HFF-Myc (cell line): ENCODE measurements at regions not wholly inside any gene's neighbourhood (a gene's known extent, or its start where the extent isn't known, plus 50 kb on each side); places are given as distances from the start of the nearest gene placed in this dataset.

Experiments
- DNase-seq: peaks from one replicate; pipeline ENCODE4 v3.0.0-alpha.2; 2011; ENCODE audit warnings: low read depth; ENCODE audit errors: extremely low read depth
- H3K4me3 ChIP-seq: replicated peaks from 2 replicates; pipeline ENCODE4 v1.5.1; 2011; ENCODE audit warnings: low read depth, mild to moderate bottlenecking, control low read depth, low read length
- TF ChIP-seq, protein P1 (sequence below): IDR thresholded peaks from 2 replicates; pipeline ENCODE4 v1.5.1; 2012; ENCODE audit warnings: mild to moderate bottlenecking, low read depth, low read length, control low read depth; ENCODE audit errors: missing control alignments

DNA sequence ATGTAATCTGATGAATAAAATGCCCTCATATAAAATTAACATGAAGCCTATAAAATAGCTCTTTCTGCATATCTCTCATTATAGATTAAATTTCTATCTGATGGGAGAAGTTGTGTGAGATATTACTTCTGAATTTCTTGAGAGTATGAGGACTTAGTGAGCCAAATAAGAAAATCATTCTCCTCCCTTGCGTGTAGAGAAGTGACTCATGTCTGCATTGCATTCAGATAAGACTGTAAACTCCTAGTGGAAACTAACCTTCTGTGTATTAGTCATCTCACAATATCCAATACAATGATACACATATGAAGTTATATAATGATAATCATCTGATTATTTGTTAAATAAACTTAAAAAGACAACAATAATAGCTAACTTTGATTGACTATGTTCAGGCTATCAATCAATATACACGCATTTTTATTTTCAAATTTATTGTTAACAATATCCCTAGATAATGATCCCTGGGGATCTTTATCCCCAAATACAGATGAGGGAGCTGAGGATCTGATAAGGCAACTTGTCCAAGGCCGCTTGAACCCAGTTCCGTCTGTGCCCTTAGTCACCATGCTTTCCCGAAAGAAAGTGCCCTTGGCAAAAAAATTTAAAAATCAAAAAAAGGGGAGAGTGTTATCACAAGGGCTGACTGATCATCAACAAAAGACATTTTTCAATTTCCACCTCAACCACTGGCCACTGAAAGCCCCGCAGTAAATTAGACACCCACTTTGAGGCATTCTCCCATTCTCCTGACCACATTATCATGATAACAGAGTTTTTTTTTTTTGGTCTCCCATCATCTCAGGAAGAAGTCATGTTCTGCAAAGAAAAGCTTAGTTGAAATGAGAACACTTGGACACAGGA lies 189.2 kb upstream of the RASSF8 start:
- TF ChIP-seq, protein P1, sequence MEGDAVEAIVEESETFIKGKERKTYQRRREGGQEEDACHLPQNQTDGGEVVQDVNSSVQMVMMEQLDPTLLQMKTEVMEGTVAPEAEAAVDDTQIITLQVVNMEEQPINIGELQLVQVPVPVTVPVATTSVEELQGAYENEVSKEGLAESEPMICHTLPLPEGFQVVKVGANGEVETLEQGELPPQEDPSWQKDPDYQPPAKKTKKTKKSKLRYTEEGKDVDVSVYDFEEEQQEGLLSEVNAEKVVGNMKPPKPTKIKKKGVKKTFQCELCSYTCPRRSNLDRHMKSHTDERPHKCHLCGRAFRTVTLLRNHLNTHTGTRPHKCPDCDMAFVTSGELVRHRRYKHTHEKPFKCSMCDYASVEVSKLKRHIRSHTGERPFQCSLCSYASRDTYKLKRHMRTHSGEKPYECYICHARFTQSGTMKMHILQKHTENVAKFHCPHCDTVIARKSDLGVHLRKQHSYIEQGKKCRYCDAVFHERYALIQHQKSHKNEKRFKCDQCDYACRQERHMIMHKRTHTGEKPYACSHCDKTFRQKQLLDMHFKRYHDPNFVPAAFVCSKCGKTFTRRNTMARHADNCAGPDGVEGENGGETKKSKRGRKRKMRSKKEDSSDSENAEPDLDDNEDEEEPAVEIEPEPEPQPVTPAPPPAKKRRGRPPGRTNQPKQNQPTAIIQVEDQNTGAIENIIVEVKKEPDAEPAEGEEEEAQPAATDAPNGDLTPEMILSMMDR: no peak
- H3K4me3 ChIP-seq: no peak overlapping the region
- DNase-seq: peak; percentile 29

DNA sequence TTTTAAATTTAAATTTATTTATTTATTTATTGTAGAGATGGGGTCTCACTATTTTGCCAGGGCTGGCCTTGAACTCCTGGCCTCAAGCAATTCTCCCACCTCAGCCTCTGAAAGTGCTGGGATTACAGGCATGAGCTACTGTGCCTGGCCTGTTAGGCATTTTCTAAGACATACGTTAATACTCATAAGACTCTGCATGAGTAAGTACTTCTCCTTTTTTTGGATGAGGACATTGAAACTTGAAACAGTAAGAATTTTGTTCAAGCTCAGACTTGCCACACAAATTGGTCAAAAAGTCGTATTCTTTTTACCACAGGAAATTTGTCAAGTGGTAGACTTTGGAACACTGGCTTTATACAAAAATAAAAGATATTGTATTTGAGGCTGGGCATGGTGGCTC lies 187.4 kb upstream of the RASSF8 start:
- DNase-seq: no peak
- no peak overlapping the region for H3K4me3 ChIP-seq

DNA sequence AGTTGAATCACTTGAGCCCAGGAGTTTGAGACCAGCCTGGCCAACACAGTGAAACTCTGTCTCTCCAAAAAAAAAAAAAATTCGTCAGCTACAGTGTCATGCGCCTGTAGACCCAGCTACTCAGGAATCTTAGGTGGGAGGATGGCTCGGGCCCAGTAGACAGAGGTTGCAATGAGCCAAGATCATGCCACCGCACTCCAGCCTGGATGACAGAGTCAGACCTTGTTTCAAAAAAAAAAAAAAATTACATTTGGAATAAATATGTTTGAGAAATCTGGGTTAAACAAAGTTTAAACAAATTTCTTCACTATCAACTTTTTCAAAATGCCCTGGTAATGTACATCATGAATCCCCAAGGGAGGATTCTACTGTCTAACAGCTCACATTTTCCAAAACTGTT lies 187.0 kb upstream of the RASSF8 start:
- no peak overlapping the region for H3K4me3 ChIP-seq
- DNase-seq: no peak
- TF ChIP-seq, protein P1: no peak

More for the DNA sequence above, 187.4 kb upstream of the RASSF8 start:
- TF ChIP-seq, protein P1: no peak

DNA sequence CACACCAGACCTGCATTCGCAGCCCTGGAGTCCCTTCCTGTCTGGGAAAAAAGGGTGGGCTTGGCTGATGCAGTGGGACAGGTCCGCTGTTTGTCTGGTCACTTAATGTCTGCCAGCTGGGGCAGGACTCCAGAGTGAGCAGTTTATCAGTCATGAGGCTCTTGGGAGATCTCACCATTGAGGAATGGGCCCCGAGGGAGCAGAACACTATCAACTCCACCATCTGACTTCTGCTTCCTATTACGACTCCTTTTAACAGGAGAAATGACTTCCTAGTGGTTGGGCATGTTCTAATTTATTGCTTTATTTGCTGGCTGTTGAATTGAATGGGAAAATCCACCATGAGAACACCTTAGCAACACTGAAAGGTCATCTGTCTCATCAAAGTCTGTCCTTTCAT lies 182.5 kb upstream of the RASSF8 start:
- peak; percentile 45 for DNase-seq
- H3K4me3 ChIP-seq: no peak overlapping the region
- TF ChIP-seq, protein P1: no peak

DNA sequence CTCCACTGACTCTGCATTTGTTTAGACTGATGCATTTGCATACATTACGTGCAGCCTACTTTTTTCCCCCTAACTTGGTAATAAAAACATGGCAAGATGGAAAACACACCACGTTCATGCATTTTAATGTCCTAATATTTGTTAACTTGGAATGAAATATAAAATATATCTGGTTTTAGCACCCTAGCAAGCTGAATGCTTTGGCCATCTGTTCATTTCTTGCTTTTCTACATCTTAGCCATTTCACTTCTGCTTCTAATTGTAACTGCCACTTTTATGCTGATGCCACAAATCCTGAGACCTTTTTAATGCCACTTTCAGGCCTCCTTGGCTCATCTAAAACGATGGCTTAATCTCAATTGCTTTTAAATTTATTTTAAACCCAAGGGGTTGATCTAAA lies 177.7 kb upstream of the RASSF8 start:
- H3K4me3 ChIP-seq: no peak overlapping the region
- DNase-seq: no peak
- TF ChIP-seq, protein P1: no peak

DNA sequence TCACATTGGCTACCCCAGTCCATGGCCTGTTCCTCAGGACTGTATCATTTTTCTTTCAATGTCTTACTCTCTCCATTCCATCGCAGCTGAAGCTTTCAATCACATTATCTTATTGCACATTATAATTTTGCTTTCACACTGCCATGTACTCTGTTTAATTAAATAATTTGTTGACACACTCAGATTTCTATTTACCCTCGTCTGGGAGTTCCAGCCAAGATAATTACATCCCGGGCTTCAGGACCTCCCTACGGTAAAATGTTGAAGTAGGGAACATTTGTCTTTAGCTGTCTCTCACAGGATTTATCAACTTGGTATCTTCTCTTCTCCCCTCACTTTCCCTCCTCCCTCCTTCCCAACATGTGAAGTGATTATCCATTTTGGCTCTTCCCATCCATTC lies 177.2 kb upstream of the RASSF8 start:
- DNase-seq: no peak
- TF ChIP-seq, protein P1: no peak
- no peak overlapping the region for H3K4me3 ChIP-seq
